T-helper 1 cell treated with Interleukin-12 subunit alpha and Interleukin-12 subunit beta and Interleukin-4 antibody, amounts not matched to agents 30 μg/mL and 1 μg/mL, for 36 hours (primary cell): ENCODE measurements at regions not wholly inside any gene's neighbourhood (a gene's known extent, or its start where the extent isn't known, plus 50 kb on each side); places are given as distances from the start of the nearest gene placed in this dataset.

Source experiments
- H3K27ac Mint-ChIP-seq: one replicate; pipeline ENCODE4 v1.8.0; 2021; ENCODE audit warnings: mild to moderate bottlenecking, mixed read lengths
- H3K27me3 Mint-ChIP-seq: one replicate; pipeline ENCODE4 v1.8.0; 2021; ENCODE audit warnings: low read depth, mixed read lengths
- H3K36me3 Mint-ChIP-seq: one replicate; pipeline ENCODE4 v1.8.0; 2021; ENCODE audit warnings: low read depth, mixed read lengths
- H3K4me1 Mint-ChIP-seq: one replicate; pipeline ENCODE4 v1.8.0; 2021; ENCODE audit warnings: low read depth, mixed read lengths
- H3K4me3 Mint-ChIP-seq: one replicate; pipeline ENCODE4 v1.8.0; 2021; ENCODE audit warnings: mild to moderate bottlenecking, moderate library complexity, mixed read lengths
- H3K9me3 Mint-ChIP-seq: one replicate; pipeline ENCODE4 v1.8.0; 2021; ENCODE audit warnings: mixed read lengths

DNA sequence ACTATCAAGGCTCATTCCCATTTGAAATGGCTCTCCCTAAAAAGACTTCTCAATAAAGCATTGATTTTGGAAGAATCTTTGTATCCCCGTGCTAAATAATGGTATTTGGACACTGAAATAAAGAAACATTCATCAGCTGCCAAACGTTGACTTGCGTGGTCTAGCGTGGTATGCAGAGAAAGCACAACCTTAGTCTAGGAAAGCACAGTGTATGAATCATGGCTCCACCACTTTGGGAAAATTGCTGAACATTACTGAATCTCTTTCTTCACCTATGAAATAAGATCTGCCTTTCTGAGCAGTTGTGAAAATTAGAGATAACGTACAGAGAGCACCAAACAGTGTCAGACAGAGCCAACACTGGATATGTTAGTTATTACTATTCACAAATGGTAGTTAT lies 353.9 kb downstream of the SS18 start:
- no peak overlapping the region for H3K4me3 Mint-ChIP-seq
- no peaks in the 10 kb centered on the region for H3K27me3 Mint-ChIP-seq
- H3K4me1 Mint-ChIP-seq = no peaks in the 10 kb centered on the region
- no peaks in the 10 kb centered on the region for H3K9me3 Mint-ChIP-seq
- H3K27ac Mint-ChIP-seq = no peak overlapping the region
- H3K36me3 Mint-ChIP-seq = no peaks in the 10 kb centered on the region

DNA sequence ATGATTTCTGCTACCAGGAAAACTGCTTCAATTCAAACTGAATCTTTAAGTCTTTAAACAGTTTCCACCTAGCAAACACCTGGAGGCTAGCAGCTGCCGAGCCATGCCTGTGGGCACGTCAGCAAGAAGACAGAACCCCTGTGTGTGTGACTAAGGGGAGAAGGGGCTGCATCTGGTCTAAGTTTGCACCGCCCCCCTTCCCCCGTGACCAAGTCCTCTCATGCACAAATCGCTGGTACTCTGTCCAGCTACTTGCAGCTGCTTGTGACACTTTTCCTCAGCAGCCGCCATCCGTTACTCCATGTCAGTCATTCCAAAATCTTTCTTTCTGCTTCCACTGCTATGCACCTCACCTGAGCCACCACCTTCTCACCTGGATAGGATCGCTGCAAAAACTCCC lies 355.0 kb downstream of the SS18 start:
- Mint-ChIP-seq H3K36me3 (no peaks in the 10 kb centered on the region), H3K4me1 (no peaks in the 10 kb centered on the region), H3K4me3 (no peak overlapping the region), H3K27me3 (no peaks in the 10 kb centered on the region), H3K27ac (no peak overlapping the region), H3K9me3 (peaks cover 4% of the 10 kb centered on the region)

DNA sequence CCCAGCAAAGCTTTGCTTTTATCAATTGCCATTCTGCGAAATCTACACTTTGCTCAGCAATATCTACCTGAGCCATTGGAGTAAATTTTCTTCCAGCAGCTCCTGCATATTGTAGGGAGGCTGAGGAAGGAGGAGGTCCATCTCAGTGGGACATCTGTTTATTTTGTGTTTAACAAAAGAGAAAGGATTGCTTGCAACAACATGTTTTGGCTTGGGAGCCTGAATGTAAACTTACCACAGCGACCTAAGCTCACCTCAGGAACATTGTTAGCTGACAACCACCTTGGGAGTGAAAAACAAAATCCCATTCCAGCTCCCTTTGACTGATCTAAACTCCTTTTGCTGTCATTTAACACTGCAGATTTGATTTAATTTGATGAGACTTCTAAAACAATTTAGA lies 356.1 kb downstream of the SS18 start:
- peaks cover 4% of the 10 kb centered on the region for H3K9me3 Mint-ChIP-seq
- H3K36me3 Mint-ChIP-seq = no peaks in the 10 kb centered on the region
- no peak overlapping the region for H3K27ac Mint-ChIP-seq
- no peaks in the 10 kb centered on the region for H3K27me3 Mint-ChIP-seq
- H3K4me1 Mint-ChIP-seq = no peaks in the 10 kb centered on the region
- no peak overlapping the region for H3K4me3 Mint-ChIP-seq

DNA sequence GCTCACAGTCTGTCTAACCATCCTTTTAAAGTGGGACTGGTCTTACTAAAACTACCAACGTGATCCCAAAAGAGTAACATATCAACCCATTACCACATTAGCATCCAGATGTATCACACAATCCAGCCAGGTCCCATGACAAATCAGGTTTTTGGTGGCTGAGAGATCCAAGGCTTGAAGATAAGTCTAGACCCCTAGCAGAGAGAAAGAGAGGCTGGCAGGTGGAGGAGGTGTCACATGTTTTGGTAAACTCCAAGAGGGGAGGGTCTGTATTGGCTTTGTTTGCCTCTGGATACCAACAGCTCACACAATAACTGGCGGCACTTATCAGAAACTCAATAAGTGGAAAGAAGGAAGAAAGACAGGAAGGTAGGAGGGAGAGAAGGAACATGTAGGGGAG lies 357.6 kb downstream of the SS18 start:
- Mint-ChIP-seq H3K4me1 (no peaks in the 10 kb centered on the region), H3K9me3 (peaks cover 4% of the 10 kb centered on the region), H3K27me3 (no peaks in the 10 kb centered on the region), H3K4me3 (no peak overlapping the region), H3K27ac (no peak overlapping the region), H3K36me3 (no peaks in the 10 kb centered on the region)

DNA sequence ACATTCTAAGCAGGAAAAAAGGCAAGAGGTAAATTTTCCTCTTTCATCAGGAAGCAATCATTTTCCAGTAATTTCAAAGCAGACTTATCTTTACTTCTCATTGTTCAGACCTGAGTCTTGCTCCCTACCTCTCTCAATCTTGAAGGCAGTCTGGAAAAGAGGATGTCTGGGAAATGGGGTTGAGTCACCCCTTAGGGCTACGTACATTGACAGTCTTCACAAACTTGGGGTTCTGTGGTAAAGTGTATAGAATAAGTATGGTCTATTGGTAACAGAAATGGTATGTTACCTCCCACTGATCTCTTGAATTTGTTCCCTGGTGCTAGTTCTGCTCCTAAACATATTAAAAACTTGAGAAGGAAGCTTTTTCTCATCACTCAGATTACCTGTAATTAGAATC lies 361.3 kb downstream of the SS18 start:
- peaks cover 4% of the 10 kb centered on the region for H3K9me3 Mint-ChIP-seq
- no peak overlapping the region for H3K27ac Mint-ChIP-seq
- no peaks in the 10 kb centered on the region for H3K4me1 Mint-ChIP-seq
- H3K27me3 Mint-ChIP-seq = no peaks in the 10 kb centered on the region
- no peak overlapping the region for H3K4me3 Mint-ChIP-seq
- no peaks in the 10 kb centered on the region for H3K36me3 Mint-ChIP-seq

DNA sequence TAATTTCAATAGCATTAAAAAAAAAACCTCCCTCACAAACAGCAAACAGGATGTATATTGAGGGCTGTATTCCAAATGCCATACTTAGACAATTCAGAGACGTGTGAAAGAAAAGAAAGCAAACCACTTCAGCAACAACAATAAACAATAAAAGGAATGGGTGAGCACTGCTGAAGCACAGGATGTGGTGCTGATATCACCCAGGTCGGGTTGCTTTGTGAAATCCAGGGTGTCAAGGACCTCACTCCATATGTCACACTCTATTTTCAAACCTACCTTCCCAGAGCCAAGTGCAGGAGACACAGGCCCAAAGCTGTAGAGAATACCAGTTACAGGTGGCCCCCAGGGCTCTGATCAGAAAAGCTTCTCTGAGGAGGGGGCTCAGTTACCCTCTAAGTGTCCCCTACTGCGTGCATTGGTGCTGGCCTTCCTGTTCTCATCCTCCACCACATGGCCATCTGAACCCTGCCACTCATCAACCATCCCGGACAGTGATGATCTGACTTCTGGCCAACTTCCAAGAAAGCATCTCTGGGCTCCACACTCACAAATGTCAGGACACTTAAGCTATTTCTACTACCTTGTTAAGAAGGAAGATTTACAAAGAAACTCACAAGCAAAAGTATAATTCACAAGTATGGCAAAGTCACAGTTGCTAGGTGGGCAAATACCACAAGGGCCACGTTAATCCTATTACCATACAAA lies 363.0 kb downstream of the SS18 start:
- Mint-ChIP-seq H3K27ac (no peak overlapping the region), H3K4me1 (no peaks in the 10 kb centered on the region), H3K4me3 (no peak overlapping the region), H3K27me3 (no peaks in the 10 kb centered on the region), H3K36me3 (no peaks in the 10 kb centered on the region), H3K9me3 (peaks cover 4% of the 10 kb centered on the region)

DNA sequence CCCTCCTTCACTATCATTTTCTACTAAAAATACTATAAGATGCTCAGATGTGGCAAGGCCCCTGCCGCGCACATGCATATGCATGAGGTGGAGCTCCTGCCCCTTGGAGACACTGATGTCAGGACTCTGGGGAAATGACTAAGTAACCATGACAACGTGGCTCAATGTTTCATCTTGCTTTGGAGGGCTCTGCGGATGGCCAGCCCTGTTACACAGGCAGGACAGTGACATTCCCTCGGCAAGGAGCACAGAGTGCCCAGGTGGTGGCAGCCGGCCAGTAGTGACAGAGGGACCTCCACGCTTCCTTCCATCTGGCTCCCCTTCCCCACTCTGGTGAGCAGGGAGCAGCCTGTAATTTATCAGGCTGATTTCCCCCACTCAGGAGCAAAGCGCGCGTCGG lies 364.1 kb downstream of the SS18 start:
- H3K9me3 Mint-ChIP-seq = peaks cover 4% of the 10 kb centered on the region
- H3K4me1 Mint-ChIP-seq = no peaks in the 10 kb centered on the region
- H3K36me3 Mint-ChIP-seq = no peaks in the 10 kb centered on the region
- H3K27me3 Mint-ChIP-seq = no peaks in the 10 kb centered on the region
- H3K27ac Mint-ChIP-seq = no peak overlapping the region
- H3K4me3 Mint-ChIP-seq = no peak overlapping the region

DNA sequence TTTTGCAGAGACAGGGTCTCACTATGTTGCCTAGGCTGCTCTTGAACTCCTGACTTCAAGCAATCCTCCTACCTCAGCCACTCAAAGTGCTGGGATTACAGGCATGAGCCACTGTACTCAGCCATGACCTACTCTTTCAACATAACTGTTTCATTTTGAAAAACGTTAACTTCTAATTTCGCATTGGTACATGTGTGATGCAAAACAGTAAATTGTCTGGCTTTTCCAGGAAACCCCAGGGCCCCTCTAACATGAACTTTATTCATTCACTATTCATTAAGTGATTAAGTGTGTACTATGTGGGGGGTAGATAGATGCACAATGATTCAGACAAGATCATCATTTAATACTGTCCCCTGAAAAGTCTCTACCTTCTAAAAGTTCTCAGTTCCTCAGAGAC lies 364.9 kb downstream of the SS18 start:
- Mint-ChIP-seq H3K27ac (no peak overlapping the region), H3K9me3 (no peaks in the 10 kb centered on the region), H3K27me3 (no peaks in the 10 kb centered on the region)

DNA sequence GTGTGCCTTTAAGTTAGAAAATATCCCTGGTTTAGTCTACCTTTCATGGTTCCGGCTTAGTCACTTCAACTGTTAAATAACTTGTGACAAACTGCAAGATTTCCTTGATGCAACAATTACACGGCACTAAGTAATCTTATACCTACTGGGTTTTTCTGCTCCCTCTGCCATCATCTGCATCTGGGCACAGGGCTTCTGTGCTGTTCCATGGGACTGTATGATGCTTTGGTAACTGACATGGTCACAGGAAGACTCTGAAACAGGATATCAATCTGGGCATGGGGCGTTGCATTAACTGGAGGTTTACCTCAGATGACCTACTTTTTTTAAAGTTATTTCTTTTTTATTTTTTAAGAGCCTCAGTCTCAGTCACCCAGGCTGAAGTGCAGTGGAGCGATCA lies 365.4 kb downstream of the SS18 start:
- H3K4me3 Mint-ChIP-seq = no peak overlapping the region
- no peak overlapping the region for H3K27ac Mint-ChIP-seq
- no peaks in the 10 kb centered on the region for H3K27me3 Mint-ChIP-seq
- H3K9me3 Mint-ChIP-seq = no peaks in the 10 kb centered on the region
- no peaks in the 10 kb centered on the region for H3K36me3 Mint-ChIP-seq
- no peaks in the 10 kb centered on the region for H3K4me1 Mint-ChIP-seq

More for the DNA sequence above, 364.9 kb downstream of the SS18 start:
- Mint-ChIP-seq H3K4me1 (no peaks in the 10 kb centered on the region), H3K36me3 (no peaks in the 10 kb centered on the region), H3K4me3 (no peak overlapping the region)

DNA sequence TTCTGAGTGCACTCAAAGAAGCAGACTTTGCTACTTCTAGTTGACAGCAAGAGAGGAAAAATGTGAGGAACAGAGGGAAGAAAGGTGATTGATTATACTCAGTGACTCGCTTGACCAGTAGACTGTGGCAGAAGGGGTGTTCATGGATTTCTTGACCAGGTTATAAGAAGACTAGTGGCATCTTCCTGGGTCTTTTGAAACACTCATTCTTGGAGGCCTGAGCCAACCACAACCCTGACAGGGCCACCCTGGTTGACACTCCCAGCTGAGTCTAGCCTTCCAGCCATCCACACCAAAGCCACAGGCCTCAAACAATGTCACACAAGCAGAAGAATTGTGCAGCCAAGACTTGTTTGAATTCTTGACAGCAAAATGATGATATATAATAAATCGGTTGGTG lies 366.3 kb downstream of the SS18 start:
- Mint-ChIP-seq H3K4me3 (no peak overlapping the region), H3K4me1 (no peaks in the 10 kb centered on the region), H3K9me3 (no peaks in the 10 kb centered on the region), H3K36me3 (no peaks in the 10 kb centered on the region), H3K27ac (no peak overlapping the region), H3K27me3 (no peaks in the 10 kb centered on the region)

DNA sequence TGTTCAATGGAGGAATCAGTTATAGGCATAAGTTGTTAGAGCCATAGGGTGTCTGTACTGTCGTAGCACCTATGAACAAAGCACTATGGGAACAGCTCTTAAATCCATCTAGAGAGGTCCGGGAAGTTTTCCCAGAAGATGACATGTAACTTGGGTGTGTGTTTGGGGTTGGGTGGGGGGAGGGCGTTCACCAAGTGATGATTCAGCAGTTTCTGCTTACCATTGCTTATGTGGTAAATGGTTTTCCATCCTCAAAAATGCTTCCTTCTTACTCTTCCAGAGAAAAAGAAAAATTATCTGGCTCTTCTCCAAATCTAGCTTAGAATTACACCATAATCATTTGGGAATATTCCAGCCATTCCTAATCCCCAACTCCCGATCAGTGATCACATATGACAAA lies 361.1 kb upstream of the ZNF521 start:
- no peak overlapping the region for H3K4me3 Mint-ChIP-seq
- no peaks in the 10 kb centered on the region for H3K36me3 Mint-ChIP-seq
- no peaks in the 10 kb centered on the region for H3K4me1 Mint-ChIP-seq
- H3K9me3 Mint-ChIP-seq = no peaks in the 10 kb centered on the region
- H3K27ac Mint-ChIP-seq = no peak overlapping the region
- H3K27me3 Mint-ChIP-seq = peaks cover 5% of the 10 kb centered on the region

DNA sequence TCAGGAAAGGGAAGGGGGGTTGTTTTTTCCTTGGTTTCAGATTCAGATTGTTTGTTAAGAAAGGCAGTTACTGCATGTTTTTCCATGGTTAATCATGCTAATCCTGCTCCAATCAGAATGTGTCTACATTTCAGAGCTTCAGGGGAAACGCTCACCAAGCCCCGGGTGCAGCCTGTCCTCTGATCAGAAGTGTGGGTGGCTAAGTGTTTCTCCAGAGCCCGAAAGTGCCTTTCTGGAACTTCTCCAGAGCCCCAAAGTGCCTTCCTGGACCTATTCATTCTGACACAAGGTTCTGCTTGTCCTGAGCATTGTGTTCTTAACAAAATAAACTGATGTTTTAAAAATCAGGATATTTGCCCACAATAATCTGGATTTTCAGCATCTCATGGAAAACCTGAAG lies 359.0 kb upstream of the ZNF521 start:
- Mint-ChIP-seq H3K4me1 (no peaks in the 10 kb centered on the region), H3K4me3 (no peak overlapping the region), H3K36me3 (no peaks in the 10 kb centered on the region), H3K27ac (no peak overlapping the region), H3K27me3 (peaks cover 5% of the 10 kb centered on the region), H3K9me3 (no peaks in the 10 kb centered on the region)

DNA sequence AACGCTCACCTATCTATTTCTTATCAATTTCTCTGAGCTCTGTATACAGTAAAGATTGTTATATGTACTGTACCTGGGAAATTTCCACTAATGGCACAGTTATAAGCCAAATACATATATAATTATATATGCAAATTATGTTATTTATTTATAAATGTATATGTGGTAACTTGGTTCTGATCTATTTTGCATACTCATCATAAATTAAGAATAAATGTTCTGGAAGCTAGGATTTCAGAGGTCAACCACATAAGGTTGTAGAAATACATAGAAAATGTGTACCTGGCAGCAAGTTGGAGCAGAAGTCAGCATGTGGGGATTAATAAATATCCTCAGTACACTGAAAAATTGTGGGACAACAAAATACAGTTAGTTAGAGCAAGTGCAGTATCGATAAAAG lies 353.7 kb upstream of the ZNF521 start:
- Mint-ChIP-seq H3K27me3 (peaks cover 5% of the 10 kb centered on the region), H3K36me3 (no peaks in the 10 kb centered on the region), H3K9me3 (no peaks in the 10 kb centered on the region), H3K4me1 (no peaks in the 10 kb centered on the region), H3K27ac (no peak overlapping the region), H3K4me3 (no peak overlapping the region)

DNA sequence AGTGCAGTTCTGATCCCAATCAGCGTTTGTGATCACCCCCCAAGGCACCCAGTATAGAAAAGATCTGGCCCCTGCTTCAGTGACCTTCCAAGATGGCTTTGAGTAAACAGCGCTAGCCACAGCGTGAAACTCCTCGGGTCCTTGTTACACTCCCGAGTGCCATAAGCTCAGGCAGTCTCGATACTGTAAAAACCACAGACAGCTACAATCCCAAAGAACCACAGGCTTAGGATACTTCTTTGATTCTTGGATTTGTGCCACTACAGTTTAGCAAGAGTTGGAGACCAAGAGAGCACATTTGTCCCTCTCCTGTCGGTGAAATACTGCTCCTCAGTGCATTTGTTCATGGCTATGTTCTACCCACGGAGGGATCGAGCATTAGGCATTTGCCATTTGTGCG lies 352.5 kb upstream of the ZNF521 start:
- Mint-ChIP-seq H3K4me1 (no peaks in the 10 kb centered on the region), H3K9me3 (no peaks in the 10 kb centered on the region), H3K27ac (no peak overlapping the region), H3K27me3 (no peaks in the 10 kb centered on the region), H3K36me3 (no peaks in the 10 kb centered on the region), H3K4me3 (no peak overlapping the region)

DNA sequence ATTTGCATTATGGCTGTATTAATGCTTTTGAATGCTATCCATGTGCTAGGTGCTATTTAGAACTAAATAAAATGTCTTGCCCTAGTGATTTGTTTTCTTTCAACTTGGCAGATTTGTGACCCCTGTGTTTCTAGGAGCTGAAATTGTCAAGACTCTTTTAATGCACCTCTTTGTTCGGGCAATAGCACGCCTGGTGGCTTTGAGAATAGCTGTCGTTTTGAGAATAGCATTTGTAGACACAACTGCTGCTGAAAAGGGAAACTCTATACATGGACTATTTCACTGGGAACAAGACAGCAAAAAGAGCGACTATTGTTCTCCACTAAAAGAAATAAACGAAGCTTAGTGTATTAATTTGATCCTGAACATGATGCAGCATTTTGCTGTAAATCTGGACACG lies 352.1 kb upstream of the ZNF521 start:
- Mint-ChIP-seq H3K4me3 (no peak overlapping the region), H3K36me3 (no peaks in the 10 kb centered on the region), H3K4me1 (no peaks in the 10 kb centered on the region), H3K27ac (no peak overlapping the region), H3K27me3 (no peaks in the 10 kb centered on the region), H3K9me3 (no peaks in the 10 kb centered on the region)

DNA sequence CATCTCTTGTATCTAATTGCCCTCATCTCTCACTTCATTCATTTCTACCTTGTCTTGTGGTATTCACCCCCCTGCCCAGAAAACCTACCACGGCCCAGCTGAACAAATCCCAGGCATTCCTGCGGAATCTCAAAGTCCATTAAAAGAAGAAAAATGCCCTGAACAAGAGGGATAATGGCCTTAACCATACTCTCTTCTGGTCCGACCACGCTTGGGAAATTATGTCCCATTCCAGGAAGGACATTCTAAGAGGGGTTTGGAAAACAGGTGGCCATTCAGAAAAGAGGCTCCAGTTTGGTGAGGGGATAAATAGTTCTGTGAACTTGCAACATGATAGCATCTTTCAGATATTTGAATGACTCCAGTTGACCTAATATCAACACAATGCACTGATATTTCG lies 349.9 kb upstream of the ZNF521 start:
- Mint-ChIP-seq H3K9me3 (no peaks in the 10 kb centered on the region), H3K27ac (no peak overlapping the region), H3K27me3 (no peaks in the 10 kb centered on the region), H3K4me3 (no peak overlapping the region), H3K36me3 (no peaks in the 10 kb centered on the region), H3K4me1 (no peaks in the 10 kb centered on the region)
